Endodermal cell (in vitro differentiated cells): ENCODE measurements at regions not wholly inside any gene's neighbourhood (a gene's known extent, or its start where the extent isn't known, plus 50 kb on each side); places are given as distances from the start of the nearest gene placed in this dataset.

Experiments used
- DNase-seq: peaks from one replicate; pipeline ENCODE4 v3.0.0-alpha.2; 2017
- H3K27ac ChIP-seq: 2 replicates; pipeline ENCODE4 v1.5.1; 2013; ENCODE audit warnings: mild to moderate bottlenecking, low read depth, low read length, moderate library complexity
- H3K27me3 ChIP-seq: 2 replicates; pipeline ENCODE4 v1.6.1; 2013; ENCODE audit warnings: mild to moderate bottlenecking, low read length, moderate library complexity; ENCODE audit not compliant: insufficient read depth, control insufficient read depth, poor library complexity, severe bottlenecking
- H3K36me3 ChIP-seq: 2 replicates; pipeline ENCODE4 v1.7.0; 2013; ENCODE audit warnings: mild to moderate bottlenecking, low read length, moderate library complexity; ENCODE audit not compliant: control insufficient read depth, insufficient read depth
- H3K4me1 ChIP-seq: one replicate; pipeline ENCODE4 v1.7.0; 2013; ENCODE audit warnings: low read length; ENCODE audit not compliant: control insufficient read depth, insufficient read depth
- H3K4me3 ChIP-seq: 2 replicates; pipeline ENCODE4 v1.5.1; 2013; ENCODE audit warnings: mild to moderate bottlenecking, low read length, moderate library complexity
- H3K9ac ChIP-seq: 2 replicates; pipeline ENCODE4 v1.6.1; 2013; ENCODE audit warnings: mild to moderate bottlenecking, low read length, moderate library complexity; ENCODE audit not compliant: poor library complexity, severe bottlenecking; ENCODE audit errors: extremely low read depth
- H3K9me3 ChIP-seq: 2 replicates; pipeline ENCODE4 v1.6.1; 2013; ENCODE audit warnings: mild to moderate bottlenecking, low read length, moderate library complexity; ENCODE audit not compliant: control insufficient read depth
- H3K27ac Mint-ChIP-seq: 2 replicates; pipeline ENCODE4 v1.8.0; 2020; ENCODE audit warnings: mixed read lengths
- H3K27me3 Mint-ChIP-seq: 2 replicates; pipeline ENCODE4 v1.8.0; 2021; ENCODE audit warnings: mild to moderate bottlenecking, mixed read lengths; ENCODE audit not compliant: insufficient read depth
- H3K36me3 Mint-ChIP-seq: 2 replicates; pipeline ENCODE4 v1.8.0; 2020; ENCODE audit warnings: low read depth, mixed read lengths
- H3K4me1 Mint-ChIP-seq: 2 replicates; pipeline ENCODE4 v1.8.0; 2020; ENCODE audit warnings: mixed read lengths
- H3K4me3 Mint-ChIP-seq: 2 replicates; pipeline ENCODE4 v1.8.0; 2020; ENCODE audit warnings: mild to moderate bottlenecking, moderate library complexity, mixed read lengths
- H3K9me3 Mint-ChIP-seq: 2 replicates; pipeline ENCODE4 v1.8.0; 2020; ENCODE audit warnings: mild to moderate bottlenecking, mixed read lengths
- WGBS, 2 experiments: methylation state at CpG; one replicate each; pipeline versions ENCODE4 v1.1.5 to v1.1.7; 2013; ENCODE audit warnings: missing lambda C conversion rate in 2 of 2, mixed read lengths in 1 of 2; ENCODE audit not compliant: insufficient coverage in 1 of 2, insufficient read length in 1 of 2; 5-methylcytosine and 5-hydroxymethylcytosine counted together
- TF ChIP-seq, protein P1 (sequence below): fragments of 200-600 bp; sonication (generic); conservative IDR thresholded peaks from 2 replicates; pipeline ENCODE4 v1.5.0; 2021; ENCODE audit warnings: antibody characterized with exemption, mild to moderate bottlenecking

DNA sequence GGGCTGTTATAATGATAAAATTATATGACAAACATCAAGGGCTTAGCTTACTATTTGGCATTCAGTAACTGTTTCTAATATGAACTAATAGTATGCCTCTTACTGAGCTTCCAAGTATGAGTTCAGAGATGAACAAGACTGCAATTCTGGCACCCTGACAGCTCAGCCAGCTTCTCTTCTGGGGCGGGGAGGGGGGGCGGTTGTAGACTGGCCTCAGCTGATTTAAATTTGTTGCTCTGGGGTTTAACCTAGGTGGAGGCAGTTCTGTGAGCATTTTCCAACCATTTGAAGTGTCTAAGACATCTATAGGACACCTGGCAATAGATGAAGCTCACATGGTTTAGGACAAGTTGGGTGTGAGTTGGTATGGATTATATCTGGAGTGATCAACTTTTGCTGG lies 401.9 kb downstream of the QKI start:
- no peak for DNase-seq
- H3K9ac ChIP-seq = no peak overlapping the region
- H3K9me3 ChIP-seq = no peaks in the 10 kb centered on the region
- no peak overlapping the region for H3K4me3 ChIP-seq
- no peaks in the 10 kb centered on the region for H3K27me3 ChIP-seq
- Mint-ChIP-seq H3K27ac (no peak overlapping the region), H3K36me3 (no peaks in the 10 kb centered on the region), H3K4me1 (no peaks in the 10 kb centered on the region), H3K9me3 (no peaks in the 10 kb centered on the region), H3K27me3 (no peaks in the 10 kb centered on the region), H3K4me3 (no peak overlapping the region)
- H3K4me1 ChIP-seq = no peaks in the 10 kb centered on the region
- no peaks in the 10 kb centered on the region for H3K36me3 ChIP-seq
- whole genome bisulfite sequencing, 2 experiments = 84% methylated on average over 2 of the region's 2 CpGs; no CpG with 5 or more reads in 1 of the 2 experiments
- TF ChIP-seq, protein P1, sequence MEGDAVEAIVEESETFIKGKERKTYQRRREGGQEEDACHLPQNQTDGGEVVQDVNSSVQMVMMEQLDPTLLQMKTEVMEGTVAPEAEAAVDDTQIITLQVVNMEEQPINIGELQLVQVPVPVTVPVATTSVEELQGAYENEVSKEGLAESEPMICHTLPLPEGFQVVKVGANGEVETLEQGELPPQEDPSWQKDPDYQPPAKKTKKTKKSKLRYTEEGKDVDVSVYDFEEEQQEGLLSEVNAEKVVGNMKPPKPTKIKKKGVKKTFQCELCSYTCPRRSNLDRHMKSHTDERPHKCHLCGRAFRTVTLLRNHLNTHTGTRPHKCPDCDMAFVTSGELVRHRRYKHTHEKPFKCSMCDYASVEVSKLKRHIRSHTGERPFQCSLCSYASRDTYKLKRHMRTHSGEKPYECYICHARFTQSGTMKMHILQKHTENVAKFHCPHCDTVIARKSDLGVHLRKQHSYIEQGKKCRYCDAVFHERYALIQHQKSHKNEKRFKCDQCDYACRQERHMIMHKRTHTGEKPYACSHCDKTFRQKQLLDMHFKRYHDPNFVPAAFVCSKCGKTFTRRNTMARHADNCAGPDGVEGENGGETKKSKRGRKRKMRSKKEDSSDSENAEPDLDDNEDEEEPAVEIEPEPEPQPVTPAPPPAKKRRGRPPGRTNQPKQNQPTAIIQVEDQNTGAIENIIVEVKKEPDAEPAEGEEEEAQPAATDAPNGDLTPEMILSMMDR = no peak
- no peak overlapping the region for H3K27ac ChIP-seq

DNA sequence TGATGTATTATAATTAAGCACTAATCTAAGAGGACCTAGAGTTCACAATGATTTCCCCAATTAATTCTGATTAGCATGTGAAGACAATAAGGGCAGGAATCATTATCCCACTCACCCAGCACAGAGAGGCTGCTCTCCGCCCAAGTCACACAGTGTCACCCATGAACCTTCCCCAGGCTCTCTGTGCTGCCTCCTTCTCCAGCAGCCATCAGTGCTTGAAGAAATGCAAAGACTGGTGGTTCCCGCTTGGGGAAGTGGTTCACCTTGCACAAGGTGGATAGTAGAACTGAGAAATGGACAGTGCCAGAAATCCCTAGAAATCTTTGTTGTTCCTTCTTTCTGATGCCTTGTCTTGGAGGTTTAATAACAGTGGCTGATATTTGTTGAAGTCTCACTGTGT lies 401.3 kb downstream of the QKI start:
- Histone ChIP-seq H3K4me1 (no peaks in the 10 kb centered on the region), H3K27ac (no peak overlapping the region), H3K27me3 (no peaks in the 10 kb centered on the region), H3K4me3 (no peak overlapping the region), H3K9ac (no peak overlapping the region), H3K9me3 (no peaks in the 10 kb centered on the region), H3K36me3 (no peaks in the 10 kb centered on the region)
- Mint-ChIP-seq H3K4me3 (no peak overlapping the region), H3K27me3 (no peaks in the 10 kb centered on the region), H3K27ac (no peak overlapping the region), H3K9me3 (no peaks in the 10 kb centered on the region), H3K36me3 (no peaks in the 10 kb centered on the region), H3K4me1 (no peaks in the 10 kb centered on the region)
- TF ChIP-seq, protein P1 = no peak
- no peak for DNase-seq
- WGBS, 2 experiments = 93 to 100% methylated on average over 1 to 2 of the region's 2 CpGs

DNA sequence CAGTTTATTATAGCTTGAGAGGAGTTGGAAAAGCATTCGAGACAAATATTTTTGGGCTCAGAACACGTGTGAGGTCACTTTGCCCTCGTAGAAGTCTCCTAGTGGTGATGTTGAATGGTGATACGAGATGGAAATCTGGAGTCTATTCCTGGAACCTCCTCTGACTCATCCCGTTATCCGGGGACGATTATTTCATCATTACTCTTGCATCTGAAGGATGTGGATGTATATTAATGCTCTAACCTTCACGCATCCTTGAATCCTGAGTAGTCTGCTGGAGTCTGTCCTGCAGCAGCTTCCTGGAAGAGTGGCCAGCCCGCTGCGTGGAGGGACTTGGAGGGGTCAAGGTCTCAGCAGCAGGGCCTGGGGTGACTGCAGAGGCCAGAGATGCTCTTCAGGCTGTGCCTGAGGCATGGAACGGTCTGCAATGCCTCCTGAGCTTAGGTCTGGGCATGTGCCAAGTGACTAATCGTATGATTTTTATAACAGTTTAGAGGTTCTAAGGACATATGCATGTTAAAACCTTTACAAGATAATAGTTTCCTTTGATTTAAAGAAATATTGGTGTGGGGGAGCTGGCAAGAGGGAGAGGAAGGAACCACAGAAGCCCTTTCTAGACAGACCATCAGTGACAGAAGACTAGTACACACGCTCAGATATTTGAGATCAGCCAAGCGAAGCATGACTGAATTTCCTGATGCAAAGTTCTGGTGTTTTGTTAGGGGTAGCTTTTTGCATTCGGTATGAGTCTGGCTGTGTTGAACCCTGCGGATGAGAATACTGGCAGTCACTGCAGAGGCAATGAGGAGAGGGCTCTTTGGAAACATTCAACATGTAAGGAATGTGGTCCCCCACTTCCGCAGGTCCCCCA lies 400.2 kb downstream of the QKI start:
- no peaks in the 10 kb centered on the region for H3K4me1 ChIP-seq
- no peaks in the 10 kb centered on the region for H3K27me3 ChIP-seq
- TF ChIP-seq, protein P1 = no peak
- H3K9ac ChIP-seq = no peak overlapping the region
- Mint-ChIP-seq H3K27me3 (no peaks in the 10 kb centered on the region), H3K4me3 (no peak overlapping the region), H3K36me3 (no peaks in the 10 kb centered on the region), H3K9me3 (no peaks in the 10 kb centered on the region), H3K4me1 (no peaks in the 10 kb centered on the region), H3K27ac (no peak overlapping the region)
- no peaks in the 10 kb centered on the region for H3K9me3 ChIP-seq
- no peak overlapping the region for H3K4me3 ChIP-seq
- 93 to 94% methylated on average over 7 to 17 of the region's 17 CpGs for WGBS, 2 experiments
- no peaks in the 10 kb centered on the region for H3K36me3 ChIP-seq
- DNase-seq = no peak
- H3K27ac ChIP-seq = no peak overlapping the region
